ENCODE measurements at regions not wholly inside any gene's neighbourhood (a gene's known extent, or its start where the extent isn't known, plus 50 kb on each side); places are given as distances from the start of the nearest gene placed in this dataset.
"Not testable (repeated sequence)": the region's sequence is repeated elsewhere in the genome, so short reads cannot be mapped to it uniquely, and the experiment has no call there.

DNA sequence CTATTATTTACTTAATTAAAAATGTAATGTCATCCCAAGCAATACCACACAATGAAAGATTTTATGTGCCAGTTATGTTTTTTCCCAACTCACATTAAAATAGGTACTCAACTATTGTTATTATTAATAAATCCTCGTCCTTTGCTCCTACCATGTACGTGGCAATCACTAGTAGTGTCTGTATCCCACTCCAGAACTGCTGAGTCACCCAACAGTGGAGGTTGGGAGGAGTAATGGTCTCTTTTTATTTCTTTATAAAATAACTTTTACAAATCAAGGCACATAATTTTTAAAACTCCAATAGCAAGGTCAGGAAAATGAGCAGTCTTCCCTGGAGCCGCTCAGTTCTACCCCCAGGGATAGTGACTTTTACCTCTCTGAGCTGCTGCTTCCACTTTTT is 273.5 kb upstream of the PLPP4 start:
- no peak for TF ChIP-seq CTCF (IDR thresholded peaks at IDR 0.05; ENCODE audit: insufficient read depth, low read length, missing control alignments)
- ChIA-PET POLR2A (no interaction called here), CTCF (no interaction called here)
- no peak overlapping the region for H3K4me3 ChIP-seq (ENCODE audit: low read depth, low read length)
- DNase-seq (ENCODE audit: low read depth, low spot score) = no peak

GRCh38 chr10:120184547-120185337 is 272.3 kb upstream of the PLPP4 start:
- ChIA-PET CTCF (no interaction called here), POLR2A (no interaction called here)
- H3K4me3 ChIP-seq (ENCODE audit: low read depth, low read length) = no peak overlapping the region
- no peak for TF ChIP-seq CTCF (IDR thresholded peaks at IDR 0.05; ENCODE audit: insufficient read depth, low read length, missing control alignments)
- DNase-seq (ENCODE audit: low read depth, low spot score) = no peak

DNA sequence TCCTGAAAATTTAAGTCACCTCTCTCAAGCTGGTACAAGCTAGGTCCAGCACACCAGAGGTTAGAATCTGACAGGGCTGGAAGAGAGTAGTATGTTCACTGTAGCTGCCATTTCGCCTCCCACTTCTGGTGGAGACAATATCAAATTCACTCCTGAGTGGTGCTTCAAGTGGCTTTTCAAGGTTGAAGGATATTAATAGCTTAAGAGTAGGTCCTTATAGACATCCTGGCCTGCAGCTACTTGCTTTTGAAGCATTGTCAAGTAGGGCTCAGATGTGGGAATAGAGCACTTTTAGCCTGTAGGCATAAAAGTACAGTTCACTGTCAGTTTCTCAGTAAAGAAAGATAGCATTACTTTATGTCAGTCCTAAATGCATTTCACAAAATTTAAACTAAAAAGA is 270.5 kb upstream of the PLPP4 start:
- ChIA-PET CTCF (no interaction called here), POLR2A (no interaction called here)
- no peak for DNase-seq (ENCODE audit: low read depth, low spot score)
- no peak overlapping the region for H3K4me3 ChIP-seq (ENCODE audit: low read depth, low read length)
- no peak for TF ChIP-seq CTCF (IDR thresholded peaks at IDR 0.05; ENCODE audit: insufficient read depth, low read length, missing control alignments)

GRCh38 chr10:120187168-120187567 is 269.9 kb upstream of the PLPP4 start:
- DNase-seq (ENCODE audit: low read depth, low spot score); POLR2A ChIA-PET; H3K4me3 ChIP-seq (ENCODE audit: low read depth, low read length); CTCF ChIA-PET: not testable (repeated sequence)

GRCh38 chr10:120188950-120189349 is 268.1 kb upstream of the PLPP4 start:
- TF ChIP-seq CTCF (IDR thresholded peaks at IDR 0.05; ENCODE audit: insufficient read depth, low read length, missing control alignments) = no peak
- DNase-seq (ENCODE audit: low read depth, low spot score) = no peak
- POLR2A ChIA-PET = no interaction called here
- CTCF ChIA-PET = no interaction called here
- H3K4me3 ChIP-seq (ENCODE audit: low read depth, low read length) = no peak overlapping the region

DNA sequence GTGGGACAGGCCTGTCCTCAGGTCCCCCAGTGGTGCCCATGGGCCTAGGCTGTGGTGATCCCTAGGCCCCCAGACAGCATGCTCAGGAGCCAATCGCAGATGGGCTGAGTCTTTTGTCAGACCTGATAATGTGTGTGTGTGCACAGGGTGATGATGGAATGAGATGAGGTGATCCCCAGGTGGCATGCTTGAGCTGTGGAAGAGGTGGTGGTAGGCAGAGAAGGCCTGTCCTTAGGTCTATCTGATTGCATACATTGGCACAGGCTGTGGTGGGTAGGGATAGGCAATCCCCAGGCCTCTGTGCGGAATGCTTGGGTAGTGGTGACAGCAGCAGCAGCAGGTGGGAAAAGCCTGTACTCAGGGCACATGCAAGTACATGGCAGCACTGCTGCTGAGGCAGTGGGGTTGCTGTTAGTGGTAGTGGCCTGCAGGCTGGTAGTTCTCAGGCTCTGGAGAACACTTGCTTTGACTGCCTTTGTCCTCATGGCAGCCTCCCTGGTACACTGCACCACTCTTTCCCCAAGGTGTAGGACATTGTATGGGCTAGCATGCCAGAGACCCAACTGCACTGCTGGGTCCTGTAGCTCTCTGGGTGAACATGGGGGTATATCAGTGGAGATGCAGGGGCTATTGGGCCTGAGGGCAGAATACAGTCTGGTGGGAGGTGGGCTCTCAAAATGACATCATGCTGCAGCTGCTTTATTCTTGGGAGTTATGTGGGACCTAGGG is 260.9 kb upstream of the PLPP4 start:
- ChIA-PET POLR2A (no interaction called here), CTCF (no interaction called here)
- no peak for TF ChIP-seq CTCF (IDR thresholded peaks at IDR 0.05; ENCODE audit: insufficient read depth, low read length, missing control alignments)
- no peak for DNase-seq (ENCODE audit: low read depth, low spot score)
- no peak overlapping the region for H3K4me3 ChIP-seq (ENCODE audit: low read depth, low read length)

DNA sequence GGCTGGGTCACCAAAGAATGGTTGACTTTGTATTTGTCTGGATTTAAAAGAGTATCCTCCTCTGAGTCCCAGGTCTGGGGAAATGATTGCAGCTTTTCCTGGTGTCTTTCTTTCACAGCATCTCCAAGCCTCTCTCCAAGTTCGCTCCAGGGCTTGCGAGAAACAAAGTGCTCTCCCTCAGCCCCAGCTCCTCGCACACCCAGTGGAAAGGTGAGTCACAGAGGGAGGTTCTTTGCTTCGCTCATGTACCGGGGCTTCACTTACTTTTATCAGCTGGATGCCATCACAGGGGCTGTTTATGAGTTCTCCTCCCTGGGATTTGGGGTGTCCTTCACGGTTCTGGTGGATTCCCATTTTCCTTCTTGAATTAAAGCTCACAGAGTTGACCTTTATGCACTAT is 252.2 kb upstream of the PLPP4 start:
- no peak for TF ChIP-seq CTCF (IDR thresholded peaks at IDR 0.05; ENCODE audit: insufficient read depth, low read length, missing control alignments)
- no peak overlapping the region for H3K4me3 ChIP-seq (ENCODE audit: low read depth, low read length)
- POLR2A ChIA-PET = no interaction called here
- DNase-seq (ENCODE audit: low read depth, low spot score) = no peak
- CTCF ChIA-PET = no interaction called here
